HG02588 (cell line): ENCODE measurements at regions not wholly inside any gene's neighbourhood (a gene's known extent, or its start where the extent isn't known, plus 50 kb on each side); places are given as distances from the start of the nearest gene placed in this dataset.
A peak's percentile ranks its signal among the peaks of the same experiment; 100 is the strongest.

Experiments used
- ATAC-seq: cut with Tn5 transposase; IDR thresholded peaks from one replicate; pipeline ENCODE4 v1.9.1; 2021; ENCODE audit warnings: mild to moderate bottlenecking, moderate library complexity; ENCODE audit not compliant: unreplicated experiment

GRCh38 chr5:106940986-106941385 lies 729.8 kb downstream of the EFNA5 start:
- no peak for ATAC-seq

- no peak for ATAC-seq
These were observed 730.4 kb downstream of the EFNA5 start for GRCh38 chr5:106940301-106940846.

GRCh38 chr5:106923409-106923808 lies 747.3 kb downstream of the EFNA5 start:
- ATAC-seq = no peak

GRCh38 chr5:106921567-106921966 lies 749.2 kb downstream of the EFNA5 start:
- ATAC-seq = no peak

- ATAC-seq = no peak
These were observed 760.3 kb downstream of the EFNA5 start for GRCh38 chr5:106910486-106910885.

- ATAC-seq = no peak
These were observed 761.0 kb downstream of the EFNA5 start for GRCh38 chr5:106909716-106910115.

GRCh38 chr5:106907979-106908378 lies 762.8 kb downstream of the EFNA5 start:
- ATAC-seq = no peak

GRCh38 chr5:106906199-106906598 lies 764.5 kb downstream of the EFNA5 start:
- ATAC-seq = no peak

- ATAC-seq = no peak
These were observed 775.8 kb downstream of the EFNA5 start for GRCh38 chr5:106894964-106895363.

- no peak for ATAC-seq
These were observed 788.7 kb downstream of the EFNA5 start for GRCh38 chr5:106882035-106882434.

- no peak for ATAC-seq
These were observed 790.1 kb downstream of the EFNA5 start for GRCh38 chr5:106880656-106881055.

- ATAC-seq = no peak
These were observed 792.9 kb downstream of the EFNA5 start for GRCh38 chr5:106877881-106878280.

GRCh38 chr5:106876665-106877194 lies 794.0 kb downstream of the EFNA5 start:
- no peak for ATAC-seq

GRCh38 chr5:106876298-106876622 lies 794.5 kb downstream of the EFNA5 start:
- no peak for ATAC-seq

- ATAC-seq = peak; percentile 76
These were observed 795.0 kb downstream of the EFNA5 start for GRCh38 chr5:106875591-106876297.

GRCh38 chr5:106874974-106875373 lies 795.8 kb downstream of the EFNA5 start:
- no peak for ATAC-seq

GRCh38 chr5:106874531-106874930 lies 796.2 kb downstream of the EFNA5 start:
- ATAC-seq = no peak

- ATAC-seq = no peak
These were observed 797.2 kb downstream of the EFNA5 start for GRCh38 chr5:106873568-106873967.

GRCh38 chr5:106865279-106865678 lies 805.5 kb downstream of the EFNA5 start:
- no peak for ATAC-seq

- ATAC-seq = no peak
These were observed 808.1 kb downstream of the EFNA5 start for GRCh38 chr5:106862450-106863193.

GRCh38 chr5:106860398-106861044 lies 810.2 kb downstream of the EFNA5 start:
- ATAC-seq = peak; percentile 56
